Gastroesophageal sphincter (tissue), 3 donors: ENCODE measurements at regions not wholly inside any gene's neighbourhood (a gene's known extent, or its start where the extent isn't known, plus 50 kb on each side); places are given as distances from the start of the nearest gene placed in this dataset.

ENCODE experiments used
- CTCF ChIP-seq, 4 experiments: fragments of 200-600 bp in 2 of 4; fragments of 450-650 bp in 2 of 4; sonication (generic) in 1 of 4; IDR thresholded peaks; one replicate each; pipeline ENCODE4 v1.5.1; 2017 to 2019; ENCODE audit warnings: antibody characterized with exemption in 4 of 4, mild to moderate bottlenecking in 2 of 4, moderate library complexity in 2 of 4
- POLR2A ChIP-seq, 2 donors: fragments of 450-650 bp; IDR thresholded peaks; one replicate each; pipeline ENCODE4 v1.6.1; 2017; ENCODE audit warnings: antibody characterized with exemption in 2 of 2, mild to moderate bottlenecking in 2 of 2, moderate library complexity in 1 of 2

DNA sequence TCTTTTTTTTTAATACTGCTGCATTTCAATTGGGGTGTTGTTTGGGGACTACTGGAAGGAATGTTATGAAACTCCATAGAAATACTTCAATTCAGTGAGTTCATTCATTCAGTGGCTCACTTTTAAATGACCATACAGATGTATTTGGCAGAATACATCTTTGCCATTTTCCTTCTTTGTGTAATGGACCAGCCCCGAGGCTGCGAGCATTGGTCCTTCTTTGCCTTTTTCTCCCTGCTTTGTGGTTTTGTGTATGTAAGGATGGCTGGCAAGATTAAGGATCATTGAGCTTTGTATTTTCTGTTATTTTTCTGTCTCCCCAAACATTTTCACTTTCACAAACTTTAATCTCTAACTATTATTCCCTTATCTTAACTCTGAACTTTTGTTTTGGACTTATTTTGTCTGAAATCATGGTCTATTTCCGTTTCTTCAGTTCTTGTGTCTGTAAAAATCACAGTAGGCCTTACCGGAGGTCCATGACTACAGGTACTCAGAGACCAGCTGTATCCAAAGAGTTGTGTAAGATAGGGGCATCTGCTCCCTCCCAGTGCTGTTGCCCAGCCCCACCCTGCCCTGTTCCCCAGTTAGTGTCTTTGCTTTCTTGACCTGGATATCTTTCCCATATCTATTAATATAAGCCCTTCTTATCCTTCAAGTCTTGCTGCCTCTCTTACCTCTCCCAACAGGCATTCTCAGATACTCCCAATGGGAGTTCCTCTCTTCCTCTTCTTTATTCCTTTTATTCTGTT, 154.3 kb upstream of the DMRT1 start:
- TF ChIP-seq CTCF (IDR thresholded peaks at IDR 0.05) (no peak), POLR2A (IDR thresholded peaks at IDR 0.05) (no peak)
